GM21367 (cell line): ENCODE measurements at regions not wholly inside any gene's neighbourhood (a gene's known extent, or its start where the extent isn't known, plus 50 kb on each side); places are given as distances from the start of the nearest gene placed in this dataset.

Source experiments
- ATAC-seq: cut with Tn5 transposase; IDR thresholded peaks from one replicate; pipeline ENCODE4 v1.9.1; 2021; ENCODE audit not compliant: unreplicated experiment

GRCh38 chr7:21214657-21215056 lies 213.2 kb upstream of the SP4 start:
- no peak for ATAC-seq

GRCh38 chr7:21215307-21215706 lies 212.6 kb upstream of the SP4 start:
- no peak for ATAC-seq

GRCh38 chr7:21217365-21217764 lies 210.5 kb upstream of the SP4 start:
- no peak for ATAC-seq

GRCh38 chr7:21218155-21218554 lies 209.7 kb upstream of the SP4 start:
- ATAC-seq, result no peak

GRCh38 chr7:21221130-21221529 lies 206.8 kb upstream of the SP4 start:
- no peak for ATAC-seq

GRCh38 chr7:21238400-21239116 lies 189.3 kb upstream of the SP4 start:
- ATAC-seq, result no peak

- ATAC-seq, result no peak
Measured at GRCh38 chr7:21243265-21243664, 184.6 kb upstream of the SP4 start.

GRCh38 chr7:21251151-21251800 lies 176.6 kb upstream of the SP4 start:
- ATAC-seq, result no peak

- no peak for ATAC-seq
Measured at GRCh38 chr7:21253740-21254687, 173.9 kb upstream of the SP4 start.

- ATAC-seq, result no peak
Measured at GRCh38 chr7:21256310-21256877, 171.5 kb upstream of the SP4 start.

- ATAC-seq, result no peak
Measured at GRCh38 chr7:21260939-21261338, 166.9 kb upstream of the SP4 start.

- peak; percentile 92 for ATAC-seq
Measured at GRCh38 chr7:21261627-21262594, 166.0 kb upstream of the SP4 start.

- no peak for ATAC-seq
Measured at GRCh38 chr7:21269021-21269420, 158.9 kb upstream of the SP4 start.

- no peak for ATAC-seq
Measured at GRCh38 chr7:21276471-21277035, 151.3 kb upstream of the SP4 start.

- no peak for ATAC-seq
Measured at GRCh38 chr7:21278944-21279343, 148.9 kb upstream of the SP4 start.

- ATAC-seq, result no peak
Measured at GRCh38 chr7:21281193-21281592, 146.7 kb upstream of the SP4 start.

- ATAC-seq, result no peak
Measured at GRCh38 chr7:21293771-21294170, 134.1 kb upstream of the SP4 start.

GRCh38 chr7:21299766-21300165 lies 128.1 kb upstream of the SP4 start:
- no peak for ATAC-seq

GRCh38 chr7:21300692-21301091 lies 127.2 kb upstream of the SP4 start:
- no peak for ATAC-seq
